Brain pericyte (primary cell): ENCODE measurements at regions not wholly inside any gene's neighbourhood (a gene's known extent, or its start where the extent isn't known, plus 50 kb on each side); places are given as distances from the start of the nearest gene placed in this dataset.

Experiments
- DNase-seq: peaks from one replicate; pipeline ENCODE4 v3.0.0-alpha.2; 2012; ENCODE audit warnings: low read depth, low spot score

GRCh38 chr3:41143421-41144031, 55.8 kb upstream of the CTNNB1 start:
- no peak for DNase-seq

DNA sequence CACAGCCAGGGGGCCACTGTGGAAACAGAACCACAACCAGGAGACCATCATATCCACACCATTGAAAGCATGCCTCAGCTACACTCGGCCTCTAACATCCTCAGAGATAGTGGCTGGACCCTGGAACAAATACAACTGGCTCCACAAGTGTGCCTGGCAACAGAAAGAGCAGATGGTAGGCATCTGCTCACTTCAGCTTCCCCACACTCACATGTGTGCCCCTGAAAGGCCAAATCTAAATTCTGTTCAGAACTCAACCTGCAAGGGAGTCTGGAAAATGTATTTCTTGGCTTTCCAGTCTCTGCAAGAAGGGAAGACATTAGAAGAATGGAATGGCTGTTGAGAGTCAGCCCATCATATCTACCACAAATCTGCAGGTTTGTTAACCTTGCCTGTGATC, 54.7 kb upstream of the CTNNB1 start:
- DNase-seq = no peak

DNA sequence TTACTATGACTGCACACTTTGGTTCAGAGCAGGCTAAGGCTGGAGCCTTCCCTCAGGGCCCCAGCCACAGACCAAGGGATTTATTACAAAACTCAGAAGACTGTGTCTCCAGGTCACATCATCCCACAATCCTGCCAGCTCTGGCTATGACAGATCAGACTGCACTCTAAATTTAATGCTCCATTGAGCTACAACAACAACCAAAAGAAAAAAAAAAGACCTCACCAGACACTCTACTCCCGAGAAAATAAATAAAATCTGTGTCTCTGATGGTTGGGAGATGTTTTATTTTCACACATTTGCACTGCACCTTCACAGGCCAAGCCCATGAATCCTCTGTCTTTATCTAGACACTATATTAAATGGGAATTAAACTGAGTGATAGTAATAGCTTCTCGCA, 50.8 kb upstream of the CTNNB1 start:
- DNase-seq = no peak

GRCh38 chr3:41148901-41149300, 50.4 kb upstream of the CTNNB1 start:
- DNase-seq = peak; percentile 16
